OCI-LY3 (cell line): ENCODE measurements at regions not wholly inside any gene's neighbourhood (a gene's known extent, or its start where the extent isn't known, plus 50 kb on each side); places are given as distances from the start of the nearest gene placed in this dataset.

Source experiments
- CTCF ChIP-seq: fragments of 200-600, 300-600 bp; sonication (generic); IDR thresholded peaks from 2 replicates; pipeline ENCODE4 v1.5.1; 2014; ENCODE audit warnings: antibody characterized with exemption, low read length, low read depth
- EZH2phosphoT487 ChIP-seq: fragments of 200-600 bp; shearing (Covaris generic); IDR thresholded peaks from 2 replicates; pipeline ENCODE4 v1.6.1; 2018; ENCODE audit warnings: antibody characterized with exemption, mixed run types, low read depth

DNA sequence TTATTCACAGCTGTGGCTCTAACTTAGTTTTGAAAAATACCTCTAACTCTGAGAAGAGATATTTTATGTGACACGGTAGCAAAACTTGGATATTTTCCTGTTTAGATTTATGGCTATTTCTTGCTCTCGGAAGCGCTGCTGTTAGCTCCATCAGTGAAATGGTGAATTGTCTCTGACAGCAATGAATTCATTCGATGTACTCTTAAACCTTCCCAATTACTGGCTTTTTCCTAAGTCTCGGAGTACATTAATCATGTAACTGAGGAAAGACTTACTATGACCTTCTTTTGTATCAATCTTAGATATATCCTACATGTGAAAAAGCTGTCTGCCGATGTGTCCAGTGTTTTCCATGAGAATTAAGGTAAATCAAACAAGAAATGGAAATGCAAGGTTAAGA is 613.0 kb downstream of the KIF4B start:
- TF ChIP-seq CTCF = no peak
- TF ChIP-seq EZH2phosphoT487 = no peak
